H1 (cell line): ENCODE measurements at regions not wholly inside any gene's neighbourhood (a gene's known extent, or its start where the extent isn't known, plus 50 kb on each side); places are given as distances from the start of the nearest gene placed in this dataset.

ENCODE experiments used
- EZH2 ChIP-seq: fragments of 200-600 bp; sonication (generic); IDR thresholded peaks from 2 replicates; pipeline ENCODE4 v1.7.1; 2012; ENCODE audit warnings: low read depth, mild to moderate bottlenecking, moderate library complexity, low read length, inconsistent platforms; ENCODE audit not compliant: severe bottlenecking
- GABPA ChIP-seq: IDR thresholded peaks from 2 replicates; pipeline ENCODE4 v1.6.1; 2011; ENCODE audit warnings: mild to moderate bottlenecking, low read length, moderate library complexity, borderline replicate concordance; ENCODE audit not compliant: insufficient read depth
- PHF8 ChIP-seq: fragments of 200-600 bp; sonication (generic); conservative IDR thresholded peaks from 2 replicates; pipeline ENCODE4 v1.7.1; 2012; ENCODE audit warnings: low read depth, mild to moderate bottlenecking, inconsistent platforms, low read length, moderate library complexity
- POLR2A ChIP-seq, 2 experiments: IDR thresholded peaks; 1 replicate in 1 of 2; 2 replicates in 1 of 2; pipeline ENCODE4 v1.6.1; 2011; ENCODE audit warnings: low read depth in 2 of 2, low read length in 2 of 2, mild to moderate bottlenecking in 2 of 2; ENCODE audit errors: control extremely low read depth in 1 of 2
- SIRT6 ChIP-seq: IDR thresholded peaks from one replicate; pipeline ENCODE4 v1.7.1; 2012; ENCODE audit warnings: low read length, inconsistent platforms
- SP4 ChIP-seq: IDR thresholded peaks from 2 replicates; pipeline ENCODE4 v1.6.1; 2012; ENCODE audit warnings: low read length, inconsistent platforms
- SUZ12 ChIP-seq: fragments of 200-600 bp; sonication (generic); IDR thresholded peaks from 2 replicates; pipeline ENCODE4 v1.6.1; 2012; ENCODE audit warnings: mild to moderate bottlenecking, inconsistent platforms, low read length, moderate library complexity, mixed read lengths
- TBP ChIP-seq: IDR thresholded peaks from 2 replicates; pipeline ENCODE4 v1.6.1; 2011; ENCODE audit warnings: low read depth, low read length, improper control_type of control experiment
- TF ChIP-seq, protein P1 (sequence below): fragments of 300-600 bp; sonication (generic); IDR thresholded peaks from 2 replicates; pipeline ENCODE4 v1.7.1; 2012; ENCODE audit warnings: low read length, moderate library complexity, mild to moderate bottlenecking, inconsistent platforms; ENCODE audit not compliant: insufficient replicate concordance
- TF ChIP-seq, protein P2 (sequence below): IDR thresholded peaks from 2 replicates; pipeline ENCODE4 v1.6.1; 2012; ENCODE audit warnings: inconsistent platforms

DNA sequence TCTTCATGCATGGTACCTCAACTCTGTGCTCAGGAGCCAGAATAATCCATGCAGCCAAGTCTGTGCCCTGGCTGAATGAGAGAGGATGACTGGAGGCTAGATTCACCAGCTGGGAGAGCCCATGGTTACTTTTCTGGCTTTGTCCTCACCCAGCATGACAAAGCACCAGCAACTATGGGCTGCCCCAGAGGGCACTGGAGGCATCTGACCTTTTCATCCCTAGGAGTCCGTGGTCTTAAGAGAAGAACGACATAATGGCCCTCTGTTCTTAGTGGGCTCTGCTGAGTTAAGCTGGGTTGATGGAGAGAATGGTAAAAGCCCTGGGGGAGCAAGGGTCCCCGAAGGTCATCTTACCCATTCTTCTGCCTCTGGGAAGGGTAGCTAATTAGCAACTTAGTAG lies 54.6 kb upstream of the TNP1 start (continued):
- TF ChIP-seq, protein P1, sequence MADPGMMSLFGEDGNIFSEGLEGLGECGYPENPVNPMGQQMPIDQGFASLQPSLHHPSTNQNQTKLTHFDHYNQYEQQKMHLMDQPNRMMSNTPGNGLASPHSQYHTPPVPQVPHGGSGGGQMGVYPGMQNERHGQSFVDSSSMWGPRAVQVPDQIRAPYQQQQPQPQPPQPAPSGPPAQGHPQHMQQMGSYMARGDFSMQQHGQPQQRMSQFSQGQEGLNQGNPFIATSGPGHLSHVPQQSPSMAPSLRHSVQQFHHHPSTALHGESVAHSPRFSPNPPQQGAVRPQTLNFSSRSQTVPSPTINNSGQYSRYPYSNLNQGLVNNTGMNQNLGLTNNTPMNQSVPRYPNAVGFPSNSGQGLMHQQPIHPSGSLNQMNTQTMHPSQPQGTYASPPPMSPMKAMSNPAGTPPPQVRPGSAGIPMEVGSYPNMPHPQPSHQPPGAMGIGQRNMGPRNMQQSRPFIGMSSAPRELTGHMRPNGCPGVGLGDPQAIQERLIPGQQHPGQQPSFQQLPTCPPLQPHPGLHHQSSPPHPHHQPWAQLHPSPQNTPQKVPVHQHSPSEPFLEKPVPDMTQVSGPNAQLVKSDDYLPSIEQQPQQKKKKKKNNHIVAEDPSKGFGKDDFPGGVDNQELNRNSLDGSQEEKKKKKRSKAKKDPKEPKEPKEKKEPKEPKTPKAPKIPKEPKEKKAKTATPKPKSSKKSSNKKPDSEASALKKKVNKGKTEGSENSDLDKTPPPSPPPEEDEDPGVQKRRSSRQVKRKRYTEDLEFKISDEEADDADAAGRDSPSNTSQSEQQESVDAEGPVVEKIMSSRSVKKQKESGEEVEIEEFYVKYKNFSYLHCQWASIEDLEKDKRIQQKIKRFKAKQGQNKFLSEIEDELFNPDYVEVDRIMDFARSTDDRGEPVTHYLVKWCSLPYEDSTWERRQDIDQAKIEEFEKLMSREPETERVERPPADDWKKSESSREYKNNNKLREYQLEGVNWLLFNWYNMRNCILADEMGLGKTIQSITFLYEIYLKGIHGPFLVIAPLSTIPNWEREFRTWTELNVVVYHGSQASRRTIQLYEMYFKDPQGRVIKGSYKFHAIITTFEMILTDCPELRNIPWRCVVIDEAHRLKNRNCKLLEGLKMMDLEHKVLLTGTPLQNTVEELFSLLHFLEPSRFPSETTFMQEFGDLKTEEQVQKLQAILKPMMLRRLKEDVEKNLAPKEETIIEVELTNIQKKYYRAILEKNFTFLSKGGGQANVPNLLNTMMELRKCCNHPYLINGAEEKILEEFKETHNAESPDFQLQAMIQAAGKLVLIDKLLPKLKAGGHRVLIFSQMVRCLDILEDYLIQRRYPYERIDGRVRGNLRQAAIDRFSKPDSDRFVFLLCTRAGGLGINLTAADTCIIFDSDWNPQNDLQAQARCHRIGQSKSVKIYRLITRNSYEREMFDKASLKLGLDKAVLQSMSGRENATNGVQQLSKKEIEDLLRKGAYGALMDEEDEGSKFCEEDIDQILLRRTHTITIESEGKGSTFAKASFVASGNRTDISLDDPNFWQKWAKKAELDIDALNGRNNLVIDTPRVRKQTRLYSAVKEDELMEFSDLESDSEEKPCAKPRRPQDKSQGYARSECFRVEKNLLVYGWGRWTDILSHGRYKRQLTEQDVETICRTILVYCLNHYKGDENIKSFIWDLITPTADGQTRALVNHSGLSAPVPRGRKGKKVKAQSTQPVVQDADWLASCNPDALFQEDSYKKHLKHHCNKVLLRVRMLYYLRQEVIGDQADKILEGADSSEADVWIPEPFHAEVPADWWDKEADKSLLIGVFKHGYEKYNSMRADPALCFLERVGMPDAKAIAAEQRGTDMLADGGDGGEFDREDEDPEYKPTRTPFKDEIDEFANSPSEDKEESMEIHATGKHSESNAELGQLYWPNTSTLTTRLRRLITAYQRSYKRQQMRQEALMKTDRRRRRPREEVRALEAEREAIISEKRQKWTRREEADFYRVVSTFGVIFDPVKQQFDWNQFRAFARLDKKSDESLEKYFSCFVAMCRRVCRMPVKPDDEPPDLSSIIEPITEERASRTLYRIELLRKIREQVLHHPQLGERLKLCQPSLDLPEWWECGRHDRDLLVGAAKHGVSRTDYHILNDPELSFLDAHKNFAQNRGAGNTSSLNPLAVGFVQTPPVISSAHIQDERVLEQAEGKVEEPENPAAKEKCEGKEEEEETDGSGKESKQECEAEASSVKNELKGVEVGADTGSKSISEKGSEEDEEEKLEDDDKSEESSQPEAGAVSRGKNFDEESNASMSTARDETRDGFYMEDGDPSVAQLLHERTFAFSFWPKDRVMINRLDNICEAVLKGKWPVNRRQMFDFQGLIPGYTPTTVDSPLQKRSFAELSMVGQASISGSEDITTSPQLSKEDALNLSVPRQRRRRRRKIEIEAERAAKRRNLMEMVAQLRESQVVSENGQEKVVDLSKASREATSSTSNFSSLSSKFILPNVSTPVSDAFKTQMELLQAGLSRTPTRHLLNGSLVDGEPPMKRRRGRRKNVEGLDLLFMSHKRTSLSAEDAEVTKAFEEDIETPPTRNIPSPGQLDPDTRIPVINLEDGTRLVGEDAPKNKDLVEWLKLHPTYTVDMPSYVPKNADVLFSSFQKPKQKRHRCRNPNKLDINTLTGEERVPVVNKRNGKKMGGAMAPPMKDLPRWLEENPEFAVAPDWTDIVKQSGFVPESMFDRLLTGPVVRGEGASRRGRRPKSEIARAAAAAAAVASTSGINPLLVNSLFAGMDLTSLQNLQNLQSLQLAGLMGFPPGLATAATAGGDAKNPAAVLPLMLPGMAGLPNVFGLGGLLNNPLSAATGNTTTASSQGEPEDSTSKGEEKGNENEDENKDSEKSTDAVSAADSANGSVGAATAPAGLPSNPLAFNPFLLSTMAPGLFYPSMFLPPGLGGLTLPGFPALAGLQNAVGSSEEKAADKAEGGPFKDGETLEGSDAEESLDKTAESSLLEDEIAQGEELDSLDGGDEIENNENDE = no peak
- TF ChIP-seq EZH2 (no peak), SUZ12 (no peak), SIRT6 (no peak), SP4 (no peak), TBP (no peak), PHF8 (no peak), GABPA (no peak), POLR2A (IDR thresholded peaks at IDR 0.05; ENCODE audit: control extremely low read depth in 1 of 2, low read depth in 2 of 2, low read length in 2 of 2) (no peak)
- TF ChIP-seq, protein P2, sequence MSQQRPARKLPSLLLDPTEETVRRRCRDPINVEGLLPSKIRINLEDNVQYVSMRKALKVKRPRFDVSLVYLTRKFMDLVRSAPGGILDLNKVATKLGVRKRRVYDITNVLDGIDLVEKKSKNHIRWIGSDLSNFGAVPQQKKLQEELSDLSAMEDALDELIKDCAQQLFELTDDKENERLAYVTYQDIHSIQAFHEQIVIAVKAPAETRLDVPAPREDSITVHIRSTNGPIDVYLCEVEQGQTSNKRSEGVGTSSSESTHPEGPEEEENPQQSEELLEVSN = no peak
